ENCODE measurements at regions not wholly inside any gene's neighbourhood (a gene's known extent, or its start where the extent isn't known, plus 50 kb on each side); places are given as distances from the start of the nearest gene placed in this dataset.

DNA sequence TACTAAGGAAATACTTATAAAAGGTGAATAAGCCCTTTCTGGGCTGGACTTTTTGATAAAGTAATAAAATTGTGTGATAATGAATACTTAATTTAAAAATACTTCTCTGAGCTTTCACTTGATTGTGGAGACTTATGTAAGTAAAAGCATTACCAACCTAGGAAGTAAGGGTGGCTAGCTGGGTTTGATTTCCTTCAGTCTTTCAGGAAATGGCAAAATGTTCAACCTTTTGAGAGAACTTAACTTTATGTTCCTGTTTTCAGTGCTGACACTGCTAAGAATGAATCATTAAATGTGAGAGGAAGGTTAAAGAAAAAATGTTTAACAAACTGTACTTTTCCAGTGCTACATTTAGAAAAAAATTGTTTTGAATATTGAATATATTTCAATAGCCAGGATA, 900.3 kb downstream of the METTL15 start:
- H3K9me3 ChIP-seq (replicated peaks; ENCODE audit: control insufficient read depth, insufficient read depth, low read length), result no peaks in the 10 kb centered on the region
- TF ChIP-seq POLR2AphosphoS5 (IDR thresholded peaks at IDR 0.05; ENCODE audit: insufficient read depth, low read depth, low read length) (no peak), FOS (IDR thresholded peaks at IDR 0.05; ENCODE audit: borderline replicate concordance, insufficient read depth, low read length) (peak; percentile 49)
- H3K79me2 ChIP-seq (ENCODE audit: control insufficient read depth, insufficient read depth, low read length), result no peaks in the 10 kb centered on the region
- FAIRE-seq (no peak), DNase-seq (ENCODE audit: low read depth, low spot score) (peak; percentile 64)
- dilution Hi-C loops (cut with MboI; ENCODE audit: extremely low pct_ligation_motif_present, low sequenced_read_pairs), result no loop called here
- H4K20me1 ChIP-seq (replicated peaks; ENCODE audit: control insufficient read depth, extremely low read depth, insufficient read depth, low read length), result no peaks in the 10 kb centered on the region
- peaks cover 31% of the 10 kb centered on the region for H3K4me1 ChIP-seq (ENCODE audit: control insufficient read depth, extremely low read depth, insufficient read depth, low read length)
- CTCF ChIA-PET, result interaction anchor here (0.8 to 1.4 kb wide), 5 partner anchors 9 to 151 kb away, joined by 3 to 5 read pairs (median 3); no protein-coding TSS in a partner anchor
- BruUV-seq (replicated peaks), result no TSS peak
- H3K4me2 ChIP-seq (ENCODE audit: insufficient read depth, low read length), result peak overlapping the region; percentile 62
- H3K4me3 ChIP-seq (replicated peaks in 1 of 3; ENCODE audit: insufficient read depth in 1 of 3, low read depth in 1 of 3, low read length in 3 of 3), result no peak overlapping the region
- peak overlapping the region; percentile 28 for H3K27ac ChIP-seq (ENCODE audit: insufficient read depth, low read depth, low read length)
- H3K27me3 ChIP-seq (ENCODE audit: control insufficient read depth in 2 of 2, insufficient read depth in 2 of 2, low read length in 2 of 2), result no peaks in the 10 kb centered on the region
- POLR2A ChIA-PET, result no interaction called here
- intact Hi-C loops (cut with micrococcal nuclease), result no loop called here
- no peaks in the 10 kb centered on the region for H3K9me1 ChIP-seq (replicated peaks; ENCODE audit: control insufficient read depth, extremely low read depth, insufficient read depth, low read length)
- peak overlapping the region; percentile 54 for H2AFZ ChIP-seq (ENCODE audit: low read depth, low read length)
- no peaks in the 10 kb centered on the region for H3K36me3 ChIP-seq (ENCODE audit: control insufficient read depth in 2 of 2, extremely low read depth in 1 of 2, insufficient read depth in 2 of 2, low read length in 2 of 2)
- peak overlapping the region; percentile 37 for H3K9ac ChIP-seq (replicated peaks; ENCODE audit: extremely low read depth, insufficient read depth, low read length)

DNA sequence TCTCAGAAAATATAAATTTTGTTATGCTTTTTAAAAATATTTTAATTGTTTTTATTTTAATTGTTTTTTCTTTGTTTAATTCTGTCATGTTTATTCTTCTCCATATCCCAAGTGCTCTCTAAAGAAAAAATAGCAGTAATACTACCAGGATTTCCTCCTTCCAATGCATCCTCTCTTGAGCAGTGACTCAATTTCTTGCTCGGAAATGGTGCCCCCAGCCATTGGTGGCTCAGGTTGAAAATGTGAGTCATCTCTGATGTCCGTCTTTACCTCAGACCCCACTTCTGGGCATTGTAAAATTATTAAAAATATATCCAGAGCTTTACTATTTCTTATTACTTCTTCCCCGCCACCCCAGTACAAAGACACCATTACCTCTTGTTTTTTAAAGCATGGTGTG, 898.5 kb downstream of the METTL15 start:
- POLR2A ChIA-PET, result no interaction called here
- H3K4me2 ChIP-seq (ENCODE audit: insufficient read depth, low read length), result no peak overlapping the region
- CTCF ChIA-PET, result interaction anchor here (1.4 kb wide), 1 partner anchor 13 kb away, joined by 7 read pairs; no protein-coding TSS in a partner anchor
- FAIRE-seq (no peak), DNase-seq (ENCODE audit: low read depth, low spot score) (peak; percentile 54)
- H3K9me3 ChIP-seq (replicated peaks; ENCODE audit: control insufficient read depth, insufficient read depth, low read length), result no peaks in the 10 kb centered on the region
- no peak overlapping the region for H3K4me3 ChIP-seq (replicated peaks in 1 of 3; ENCODE audit: insufficient read depth in 1 of 3, low read depth in 1 of 3, low read length in 3 of 3)
- dilution Hi-C loops (cut with MboI; ENCODE audit: extremely low pct_ligation_motif_present, low sequenced_read_pairs), result no loop called here
- H3K36me3 ChIP-seq (ENCODE audit: control insufficient read depth in 2 of 2, extremely low read depth in 1 of 2, insufficient read depth in 2 of 2, low read length in 2 of 2), result no peaks in the 10 kb centered on the region
- intact Hi-C loops (cut with micrococcal nuclease), result loop anchor here (1.0 kb wide), 1 partner anchor 12 kb away; no protein-coding TSS in a partner anchor
- H3K27ac ChIP-seq (ENCODE audit: insufficient read depth, low read depth, low read length), result no peak overlapping the region
- H3K4me1 ChIP-seq (ENCODE audit: control insufficient read depth, extremely low read depth, insufficient read depth, low read length), result peaks cover 45% of the 10 kb centered on the region
- H3K9me1 ChIP-seq (replicated peaks; ENCODE audit: control insufficient read depth, extremely low read depth, insufficient read depth, low read length), result no peaks in the 10 kb centered on the region
- H2AFZ ChIP-seq (ENCODE audit: low read depth, low read length), result no peak overlapping the region
- no peaks in the 10 kb centered on the region for H3K79me2 ChIP-seq (ENCODE audit: control insufficient read depth, insufficient read depth, low read length)
- H3K27me3 ChIP-seq (ENCODE audit: control insufficient read depth in 2 of 2, insufficient read depth in 2 of 2, low read length in 2 of 2), result no peaks in the 10 kb centered on the region
- H3K9ac ChIP-seq (replicated peaks; ENCODE audit: extremely low read depth, insufficient read depth, low read length), result peak overlapping the region; percentile 3
- TF ChIP-seq FOS (IDR thresholded peaks at IDR 0.05; ENCODE audit: borderline replicate concordance, insufficient read depth, low read length) (peak; percentile 82), POLR2AphosphoS5 (IDR thresholded peaks at IDR 0.05; ENCODE audit: insufficient read depth, low read depth, low read length) (peak; percentile 32), JUN (IDR thresholded peaks at IDR 0.05; ENCODE audit: borderline replicate concordance, insufficient read depth, insufficient read length, low read depth) (peak; percentile 46), MAX (IDR thresholded peaks at IDR 0.05; ENCODE audit: insufficient read depth, insufficient read length) (no peak)
- no TSS peak for BruUV-seq (replicated peaks)
- H4K20me1 ChIP-seq (replicated peaks; ENCODE audit: control insufficient read depth, extremely low read depth, insufficient read depth, low read length), result no peaks in the 10 kb centered on the region
